ENCODE measurements at regions not wholly inside any gene's neighbourhood (a gene's known extent, or its start where the extent isn't known, plus 50 kb on each side); places are given as distances from the start of the nearest gene placed in this dataset.

DNA sequence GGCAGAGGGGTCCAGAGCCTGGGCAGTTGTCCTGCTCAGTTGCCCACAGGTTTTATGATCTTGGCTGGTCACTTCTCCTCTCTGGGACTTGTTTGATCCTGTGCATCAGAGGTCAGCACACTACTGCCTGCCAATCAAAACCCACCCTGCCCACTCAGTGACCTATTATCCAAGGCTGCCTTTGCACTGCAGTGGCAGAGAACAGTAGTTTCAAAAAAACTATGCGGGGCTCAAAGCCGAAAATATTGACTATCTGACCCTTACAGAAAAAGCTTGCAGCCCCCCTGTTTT lies 218.2 kb downstream of the CYP26B1 start:
- Histone ChIP-seq H3K4me3 (replicated peaks in 1 of 3) (no peak overlapping the region), H3K27me3 (no peaks in the 10 kb centered on the region), H3K4me1 (no peaks in the 10 kb centered on the region), H3K36me3 (no peaks in the 10 kb centered on the region), H3K27ac (no peak overlapping the region), H3K9me3 (no peaks in the 10 kb centered on the region)
- intact Hi-C loops (cut with DNase I): loop anchor here (5.0 to 10.0 kb wide), 3 partner anchors 382 to 818 kb away; no protein-coding TSS in a partner anchor
- TF ChIP-seq POLR2A (IDR thresholded peaks at IDR 0.05): no peak
- TF ChIP-seq, protein P1, sequence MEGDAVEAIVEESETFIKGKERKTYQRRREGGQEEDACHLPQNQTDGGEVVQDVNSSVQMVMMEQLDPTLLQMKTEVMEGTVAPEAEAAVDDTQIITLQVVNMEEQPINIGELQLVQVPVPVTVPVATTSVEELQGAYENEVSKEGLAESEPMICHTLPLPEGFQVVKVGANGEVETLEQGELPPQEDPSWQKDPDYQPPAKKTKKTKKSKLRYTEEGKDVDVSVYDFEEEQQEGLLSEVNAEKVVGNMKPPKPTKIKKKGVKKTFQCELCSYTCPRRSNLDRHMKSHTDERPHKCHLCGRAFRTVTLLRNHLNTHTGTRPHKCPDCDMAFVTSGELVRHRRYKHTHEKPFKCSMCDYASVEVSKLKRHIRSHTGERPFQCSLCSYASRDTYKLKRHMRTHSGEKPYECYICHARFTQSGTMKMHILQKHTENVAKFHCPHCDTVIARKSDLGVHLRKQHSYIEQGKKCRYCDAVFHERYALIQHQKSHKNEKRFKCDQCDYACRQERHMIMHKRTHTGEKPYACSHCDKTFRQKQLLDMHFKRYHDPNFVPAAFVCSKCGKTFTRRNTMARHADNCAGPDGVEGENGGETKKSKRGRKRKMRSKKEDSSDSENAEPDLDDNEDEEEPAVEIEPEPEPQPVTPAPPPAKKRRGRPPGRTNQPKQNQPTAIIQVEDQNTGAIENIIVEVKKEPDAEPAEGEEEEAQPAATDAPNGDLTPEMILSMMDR (IDR thresholded peaks at IDR 0.05): no peak
- 82 to 84% methylated on average over 2 of the region's 2 CpGs for WGBS, 2 donors
- DNase-seq: no peak

DNA sequence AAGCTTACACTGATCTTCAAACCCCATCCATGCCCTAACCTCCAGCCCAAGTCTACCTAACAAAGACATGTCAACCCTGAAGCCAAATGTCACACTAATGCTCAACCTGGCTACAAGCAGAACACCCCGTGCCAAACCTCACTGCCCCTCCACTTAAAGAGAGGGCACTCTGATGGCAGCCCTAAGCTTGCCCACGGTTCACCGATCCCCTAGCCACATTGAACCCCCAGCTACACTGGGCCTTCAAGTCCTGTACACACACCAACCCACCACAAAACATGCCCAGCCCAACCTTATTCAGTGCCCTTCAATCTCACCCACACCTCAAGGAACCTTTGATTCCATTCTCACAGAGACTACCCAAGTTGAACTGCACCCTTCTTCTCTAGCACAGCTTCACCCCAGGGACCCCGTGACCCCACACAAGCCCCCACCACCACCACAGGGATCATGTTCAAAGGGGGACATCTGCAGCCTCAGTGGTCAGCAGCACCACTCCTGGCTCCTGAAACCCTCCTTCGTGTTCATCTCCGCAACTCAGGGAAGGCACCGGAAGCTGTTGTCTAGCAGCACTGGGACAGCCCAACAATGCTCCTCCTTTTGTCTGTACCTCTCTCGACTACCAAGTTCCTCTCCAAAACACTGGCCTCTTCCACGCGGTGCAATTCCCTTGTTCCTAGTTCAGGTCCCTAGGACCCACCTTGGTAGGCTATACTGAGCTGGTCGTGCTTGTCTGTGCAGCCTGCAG lies 218.8 kb downstream of the CYP26B1 start:
- Histone ChIP-seq H3K36me3 (no peaks in the 10 kb centered on the region), H3K27ac (no peak overlapping the region), H3K9me3 (no peaks in the 10 kb centered on the region), H3K4me1 (no peaks in the 10 kb centered on the region), H3K27me3 (no peaks in the 10 kb centered on the region), H3K4me3 (replicated peaks in 1 of 3) (no peak overlapping the region)
- WGBS, 2 donors: 92 to 94% methylated on average over 11 of the region's 11 CpGs
- no peak for TF ChIP-seq POLR2A (IDR thresholded peaks at IDR 0.05)
- TF ChIP-seq, protein P1 (IDR thresholded peaks at IDR 0.05): no peak
- intact Hi-C loops (cut with DNase I): loop anchor here (5.0 to 10.0 kb wide), 3 partner anchors 382 to 818 kb away; no protein-coding TSS in a partner anchor
- DNase-seq: no peak

DNA sequence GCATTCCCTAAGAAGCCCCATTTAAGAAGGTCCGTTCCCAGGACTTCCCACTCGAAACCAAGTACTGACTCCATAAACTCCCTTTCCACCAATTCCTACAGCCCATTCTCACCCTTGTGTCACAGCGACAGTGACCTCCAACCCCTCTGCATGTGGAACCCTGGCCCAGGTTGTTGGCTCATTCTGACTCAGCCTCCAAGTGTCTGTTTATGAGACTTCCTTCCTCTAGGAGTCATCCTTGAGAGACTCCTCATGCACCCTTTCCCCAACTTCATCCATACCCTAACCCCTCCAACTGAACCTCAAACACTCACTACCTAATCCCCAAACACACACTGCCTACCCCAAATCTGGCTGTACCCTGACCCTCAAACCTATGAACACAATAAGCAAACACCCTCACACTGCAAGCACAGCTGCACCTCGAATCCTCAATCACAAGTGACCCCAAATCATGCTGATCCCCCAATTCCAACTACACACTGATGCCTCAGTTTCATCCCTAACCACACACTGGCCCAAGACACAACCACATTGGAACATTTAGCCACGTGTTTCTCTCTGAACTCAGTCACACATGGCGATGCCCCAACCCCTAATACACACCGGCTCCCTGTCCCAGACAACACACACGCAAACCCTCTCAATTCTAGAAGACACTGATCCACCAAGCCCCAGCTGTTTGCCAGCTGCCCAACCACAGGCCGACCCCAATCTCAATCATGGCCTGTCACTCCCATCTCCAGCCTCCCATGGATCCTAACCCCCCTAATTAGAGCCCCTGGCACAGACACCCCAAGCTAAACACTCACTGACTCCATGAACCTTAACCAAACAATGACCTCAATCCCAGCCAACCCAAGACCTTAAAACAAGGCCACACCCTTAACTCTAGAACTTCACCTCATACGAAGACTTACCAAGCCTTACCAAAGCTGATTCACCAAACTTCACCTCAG lies 219.6 kb downstream of the CYP26B1 start:
- no peak overlapping the region for H3K4me3 ChIP-seq (replicated peaks in 1 of 3)
- DNase-seq: no peak
- H3K9me3 ChIP-seq: no peaks in the 10 kb centered on the region
- H3K27me3 ChIP-seq: no peaks in the 10 kb centered on the region
- no peaks in the 10 kb centered on the region for H3K36me3 ChIP-seq
- intact Hi-C loops (cut with DNase I): loop anchor here (5.0 to 10.0 kb wide), 3 partner anchors 381 to 819 kb away; no protein-coding TSS in a partner anchor
- TF ChIP-seq, protein P1 (IDR thresholded peaks at IDR 0.05): no peak
- no peak for TF ChIP-seq POLR2A (IDR thresholded peaks at IDR 0.05)
- no peaks in the 10 kb centered on the region for H3K4me1 ChIP-seq
- H3K27ac ChIP-seq: no peak overlapping the region
- 97 to 98% methylated on average over 10 of the region's 10 CpGs for WGBS, 2 donors

DNA sequence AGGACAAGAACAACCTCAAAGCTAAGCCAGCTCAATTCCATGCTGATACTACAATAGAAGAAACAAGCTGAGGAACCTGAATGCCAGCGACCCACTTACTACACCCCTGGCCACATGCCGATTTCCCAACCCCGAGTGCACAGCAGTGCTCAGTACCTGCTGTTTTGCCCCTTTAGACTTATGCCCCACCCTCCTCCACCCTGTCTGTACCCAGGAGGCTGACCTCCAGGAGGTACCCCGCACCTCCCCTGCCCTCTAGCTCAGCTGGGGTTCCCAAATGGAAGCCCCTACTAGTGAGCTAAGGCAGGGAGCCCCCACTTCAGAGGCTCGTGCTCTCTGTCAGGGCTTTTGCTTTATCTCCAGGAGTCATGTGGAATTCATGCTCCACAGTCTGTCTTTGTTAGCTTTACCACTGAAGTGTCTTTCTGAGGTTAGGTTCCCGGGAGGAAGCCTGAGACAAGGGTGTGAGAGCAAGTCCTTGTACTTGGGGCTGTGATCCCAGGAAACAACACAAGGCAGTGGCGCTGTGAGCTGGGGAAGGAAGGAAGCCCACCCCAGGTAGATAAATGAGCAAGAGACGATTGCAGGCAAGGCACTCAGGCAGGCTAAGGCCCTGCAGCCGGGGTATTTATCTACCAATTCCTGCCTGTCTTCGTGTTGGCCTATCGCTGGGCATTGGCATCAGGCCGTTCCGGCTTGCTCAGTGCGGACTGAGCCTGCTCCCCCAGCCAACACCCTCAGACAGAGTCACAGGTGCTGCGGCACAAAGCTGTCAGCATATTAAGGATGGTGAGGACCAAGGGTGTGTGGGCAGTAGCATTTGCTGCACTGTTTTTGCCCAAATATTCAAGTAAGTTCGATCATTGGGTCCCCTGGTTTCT lies 220.5 kb downstream of the CYP26B1 start:
- Histone ChIP-seq H3K4me1 (no peaks in the 10 kb centered on the region), H3K36me3 (no peaks in the 10 kb centered on the region), H3K27me3 (no peaks in the 10 kb centered on the region), H3K27ac (no peak overlapping the region), H3K9me3 (no peaks in the 10 kb centered on the region), H3K4me3 (replicated peaks in 1 of 3) (no peak overlapping the region)
- TF ChIP-seq, protein P1 (IDR thresholded peaks at IDR 0.05): no peak
- TF ChIP-seq POLR2A (IDR thresholded peaks at IDR 0.05): no peak
- intact Hi-C loops (cut with DNase I): loop anchor here (5.0 to 10.0 kb wide), 3 partner anchors 380 to 820 kb away; no protein-coding TSS in a partner anchor
- 67 to 80% methylated on average over 11 to 15 of the region's 16 CpGs for WGBS, 2 donors
- peak in 1 of 2 donors; percentile 33 for DNase-seq
